ENCODE measurements at regions not wholly inside any gene's neighbourhood (a gene's known extent, or its start where the extent isn't known, plus 50 kb on each side); places are given as distances from the start of the nearest gene placed in this dataset.

DNA sequence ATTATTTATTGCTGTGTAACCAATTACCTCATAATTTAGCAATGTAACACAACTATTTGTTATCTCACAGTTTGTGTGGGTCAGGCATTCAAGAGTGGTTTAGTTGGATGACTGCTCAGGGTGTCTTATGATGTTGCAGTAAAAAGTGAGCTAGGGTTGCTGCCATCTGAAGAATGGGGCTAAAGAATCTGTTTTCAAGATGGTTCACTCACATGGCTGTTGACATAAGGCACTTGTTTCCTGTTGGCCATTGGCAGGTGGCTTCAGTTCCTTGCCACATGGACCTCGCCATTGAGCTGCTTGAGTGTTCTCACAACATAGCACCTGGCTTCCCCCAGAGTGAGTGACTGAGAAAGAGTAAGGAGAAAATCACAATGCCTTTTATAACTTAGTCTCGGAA lies 123.2 kb downstream of the TMEM17 start:
- Histone ChIP-seq H3K36me3 (no peaks in the 10 kb centered on the region), H3K4me1 (ENCODE audit: control insufficient read depth in 1 of 2, insufficient read depth in 1 of 2, low read depth in 1 of 2, low read length in 1 of 2) (no peaks in the 10 kb centered on the region), H3K4me3 (ENCODE audit: low read depth in 1 of 2, low read length in 1 of 2) (no peak overlapping the region), H3K27me3 (no peaks in the 10 kb centered on the region), H3K9me3 (no peaks in the 10 kb centered on the region), H3K27ac (no peak overlapping the region)
- TF ChIP-seq, protein P1, sequence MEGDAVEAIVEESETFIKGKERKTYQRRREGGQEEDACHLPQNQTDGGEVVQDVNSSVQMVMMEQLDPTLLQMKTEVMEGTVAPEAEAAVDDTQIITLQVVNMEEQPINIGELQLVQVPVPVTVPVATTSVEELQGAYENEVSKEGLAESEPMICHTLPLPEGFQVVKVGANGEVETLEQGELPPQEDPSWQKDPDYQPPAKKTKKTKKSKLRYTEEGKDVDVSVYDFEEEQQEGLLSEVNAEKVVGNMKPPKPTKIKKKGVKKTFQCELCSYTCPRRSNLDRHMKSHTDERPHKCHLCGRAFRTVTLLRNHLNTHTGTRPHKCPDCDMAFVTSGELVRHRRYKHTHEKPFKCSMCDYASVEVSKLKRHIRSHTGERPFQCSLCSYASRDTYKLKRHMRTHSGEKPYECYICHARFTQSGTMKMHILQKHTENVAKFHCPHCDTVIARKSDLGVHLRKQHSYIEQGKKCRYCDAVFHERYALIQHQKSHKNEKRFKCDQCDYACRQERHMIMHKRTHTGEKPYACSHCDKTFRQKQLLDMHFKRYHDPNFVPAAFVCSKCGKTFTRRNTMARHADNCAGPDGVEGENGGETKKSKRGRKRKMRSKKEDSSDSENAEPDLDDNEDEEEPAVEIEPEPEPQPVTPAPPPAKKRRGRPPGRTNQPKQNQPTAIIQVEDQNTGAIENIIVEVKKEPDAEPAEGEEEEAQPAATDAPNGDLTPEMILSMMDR (IDR thresholded peaks at IDR 0.05): no peak

DNA sequence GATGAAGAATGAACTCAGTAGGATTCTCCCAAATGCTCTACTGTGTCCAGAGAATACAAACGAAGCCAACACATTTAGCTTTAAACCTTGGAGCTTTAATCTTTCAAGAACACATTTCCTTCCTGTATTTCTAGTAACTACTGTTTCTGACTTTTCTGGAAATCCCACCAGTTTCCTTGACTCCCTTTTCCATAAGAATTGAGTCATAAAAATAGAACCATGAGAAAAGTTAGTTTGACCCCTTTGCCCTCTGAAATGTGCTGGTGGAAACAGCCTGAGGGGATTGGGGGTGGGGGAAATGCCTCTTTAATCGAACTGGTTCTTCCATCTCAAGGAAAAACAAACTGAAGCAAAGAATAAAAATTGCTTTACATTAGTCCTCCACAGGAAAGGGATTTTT lies 123.9 kb downstream of the TMEM17 start:
- H3K27me3 ChIP-seq: no peaks in the 10 kb centered on the region
- no peaks in the 10 kb centered on the region for H3K9me3 ChIP-seq
- TF ChIP-seq, protein P1 (IDR thresholded peaks at IDR 0.05): no peak
- H3K4me3 ChIP-seq (ENCODE audit: low read depth in 1 of 2, low read length in 1 of 2): no peak overlapping the region
- H3K36me3 ChIP-seq: no peaks in the 10 kb centered on the region
- H3K4me1 ChIP-seq (ENCODE audit: control insufficient read depth in 1 of 2, insufficient read depth in 1 of 2, low read depth in 1 of 2, low read length in 1 of 2): no peaks in the 10 kb centered on the region
- no peak overlapping the region for H3K27ac ChIP-seq

- no peak overlapping the region for H3K4me3 ChIP-seq (ENCODE audit: low read depth in 1 of 2, low read length in 1 of 2)
- no peaks in the 10 kb centered on the region for H3K36me3 ChIP-seq
- TF ChIP-seq, protein P1 (IDR thresholded peaks at IDR 0.05): no peak
- no peak overlapping the region for H3K27ac ChIP-seq
- H3K27me3 ChIP-seq: no peaks in the 10 kb centered on the region
- H3K9me3 ChIP-seq: no peaks in the 10 kb centered on the region
- H3K4me1 ChIP-seq (ENCODE audit: control insufficient read depth in 1 of 2, insufficient read depth in 1 of 2, low read depth in 1 of 2, low read length in 1 of 2): no peaks in the 10 kb centered on the region
Measured at GRCh38 chr2:62381656-62382055, 124.3 kb downstream of the TMEM17 start.

- Histone ChIP-seq H3K4me1 (ENCODE audit: control insufficient read depth in 1 of 2, insufficient read depth in 1 of 2, low read depth in 1 of 2, low read length in 1 of 2) (no peaks in the 10 kb centered on the region), H3K36me3 (no peaks in the 10 kb centered on the region), H3K4me3 (ENCODE audit: low read depth in 1 of 2, low read length in 1 of 2) (no peak overlapping the region), H3K9me3 (no peaks in the 10 kb centered on the region), H3K27me3 (no peaks in the 10 kb centered on the region), H3K27ac (no peak overlapping the region)
- TF ChIP-seq, protein P1 (IDR thresholded peaks at IDR 0.05): no peak
Measured at GRCh38 chr2:62379566-62379965, 126.4 kb downstream of the TMEM17 start.

DNA sequence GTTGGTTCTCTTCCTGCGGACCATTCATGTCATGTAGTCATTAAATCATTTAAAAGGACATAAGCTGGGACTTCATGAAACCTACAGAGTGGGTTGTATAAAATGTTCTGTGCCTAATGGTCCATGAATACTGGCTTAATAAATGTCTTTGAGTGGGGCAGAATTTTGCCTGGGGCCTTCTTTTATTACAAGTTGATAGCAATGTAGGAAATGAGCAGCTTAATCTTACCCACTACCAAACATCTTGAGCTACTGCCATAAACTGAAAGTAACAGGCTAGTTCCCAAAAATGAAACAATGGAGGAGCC lies 130.9 kb downstream of the TMEM17 start:
- Histone ChIP-seq H3K4me1 (ENCODE audit: control insufficient read depth in 1 of 2, insufficient read depth in 1 of 2, low read depth in 1 of 2, low read length in 1 of 2) (no peaks in the 10 kb centered on the region), H3K36me3 (no peaks in the 10 kb centered on the region), H3K27ac (no peak overlapping the region), H3K4me3 (ENCODE audit: low read depth in 1 of 2, low read length in 1 of 2) (no peak overlapping the region), H3K27me3 (no peaks in the 10 kb centered on the region), H3K9me3 (peaks cover 5% of the 10 kb centered on the region)
- TF ChIP-seq, protein P1 (IDR thresholded peaks at IDR 0.05): no peak

All from neutrophil (primary cell).